K562 (cell line): ENCODE measurements at regions not wholly inside any gene's neighbourhood (a gene's known extent, or its start where the extent isn't known, plus 50 kb on each side); places are given as distances from the start of the nearest gene placed in this dataset.

Source experiments
- ATAC-seq: fragments of 200-7000 bp; cut with Tn5 transposase; 3 replicates; pipeline ENCODE4 v1.9.1; 2020; ENCODE audit warnings: moderate library complexity
- BruUV-seq: library from RNA; stranded (reverse); fragments of 400-500 nt; replicated peaks from 2 replicates; lab custom pipeline; 2021; lab: Mats Ljungman, UMichigan
- CTCF ChIA-PET: fragments of 300-600 bp; formaldehyde crosslinking; extraction: SDS; loops from one replicate; lab custom pipeline; 2021; ENCODE audit warnings: low intra/inter-chr PET ratio; lab: Yijun Ruan, JAX
- POLR2A ChIA-PET: fragments of 300-600, 350-650 bp; sonication (Branson Sonifier 250); formaldehyde crosslinking; extraction: SDS; loops from one replicate; lab custom pipeline; 2021; ENCODE audit warnings: antibody characterized with exemption, inconsistent platforms; lab: Yijun Ruan, JAX
- DNase-seq, 4 experiments: peaks; one replicate each; pipeline versions ENCODE4 v3.0.0 to v3.0.0-alpha.2; 2011 to 2018; ENCODE audit warnings: low spot score in 3 of 4, mixed read lengths in 3 of 4; ENCODE audit errors: extremely low read depth in 1 of 4
- FAIRE-seq: peaks from 2 replicates; lab custom pipeline; 2011; peaks lifted over from hg19 to GRCh38; lab: Jason Lieb, UNC
- H2AFZ ChIP-seq: 2 replicates; pipeline ENCODE4 v1.6.0; 2011; ENCODE audit warnings: low read depth, low read length, control low read depth, inconsistent platforms
- H3K27ac ChIP-seq: fragments of 200-600 bp; 3 replicates; pipeline ENCODE4 v1.8.0; 2011; ENCODE audit warnings: low read depth, mild to moderate bottlenecking, control low read depth, inconsistent platforms, low read length, moderate library complexity, mixed read lengths; ENCODE audit errors: extremely low read depth
- H3K27me3 ChIP-seq, 2 experiments: fragments of 300-600 bp in 1 of 2; 2 replicates in 1 of 2; 3 replicates in 1 of 2; pipeline versions ENCODE4 v1.6.0 to v1.8.0; 2011; ENCODE audit warnings: inconsistent platforms in 2 of 2, low read length in 2 of 2, mild to moderate bottlenecking in 1 of 2, mixed read lengths in 1 of 2, moderate library complexity in 1 of 2; ENCODE audit not compliant: control insufficient read depth in 2 of 2, insufficient read depth in 2 of 2
- H3K36me3 ChIP-seq: fragments of 300-600 bp; 3 replicates; pipeline ENCODE4 v1.8.0; 2011; ENCODE audit warnings: mild to moderate bottlenecking, low read length, inconsistent platforms; ENCODE audit not compliant: control insufficient read depth, insufficient read depth
- H3K4me1 ChIP-seq, 2 experiments: fragments of 200-600 bp in 1 of 2; replicated peaks in 1 of 2; 2 replicates in 1 of 2; 3 replicates in 1 of 2; pipeline versions ENCODE4 v1.5.1 to v1.8.0; 2011; ENCODE audit warnings: inconsistent platforms in 2 of 2, low read length in 2 of 2, mild to moderate bottlenecking in 1 of 2, mixed read lengths in 1 of 2, moderate library complexity in 1 of 2; ENCODE audit not compliant: control insufficient read depth in 2 of 2, insufficient read depth in 2 of 2
- H3K4me2 ChIP-seq: 2 replicates; pipeline ENCODE4 v1.6.1; 2011; ENCODE audit warnings: low read length, control low read depth, inconsistent platforms, mixed read lengths; ENCODE audit not compliant: insufficient read depth
- H3K4me3 ChIP-seq: fragments of 200-600 bp; sonication (generic), shearing (Covaris generic); 2 replicates; pipeline ENCODE4 v1.5.1; 2016; ENCODE audit warnings: control low read depth, inconsistent platforms
- H3K79me2 ChIP-seq: fragments of 200-600 bp; 3 replicates; pipeline ENCODE4 v1.8.0; 2011; ENCODE audit warnings: low read length, inconsistent platforms; ENCODE audit not compliant: control insufficient read depth, insufficient read depth
- H3K9ac ChIP-seq, 2 experiments: 2 replicates each; pipeline versions ENCODE4 v1.6.0 to v1.6.1; 2011; ENCODE audit warnings: low read depth in 2 of 2, low read length in 2 of 2, control low read depth in 1 of 2, inconsistent platforms in 1 of 2, mild to moderate bottlenecking in 1 of 2, mixed read lengths in 1 of 2; ENCODE audit not compliant: insufficient read depth in 1 of 2
- H3K9me1 ChIP-seq: one replicate; pipeline ENCODE4 v1.6.0; 2011; ENCODE audit warnings: inconsistent platforms, mild to moderate bottlenecking, low read length, moderate library complexity; ENCODE audit not compliant: control insufficient read depth, insufficient read depth
- H3K9me3 ChIP-seq: replicated peaks from 2 replicates; pipeline ENCODE4 v1.5.1; 2011; ENCODE audit warnings: low read depth, low read length, inconsistent platforms; ENCODE audit not compliant: control insufficient read depth, insufficient read depth
- H4K20me1 ChIP-seq: replicated peaks from 2 replicates; pipeline ENCODE4 v1.6.1; 2011; ENCODE audit warnings: low read length, inconsistent platforms, mixed read lengths; ENCODE audit not compliant: control insufficient read depth, insufficient read depth
- ARID3B ChIP-seq: fragments of 250-450 bp; sonication (Bioruptor Pico); IDR thresholded peaks from 2 replicates; pipeline ENCODE4 v1.4.0; 2020; ENCODE audit warnings: borderline replicate concordance
- ATF4 ChIP-seq: fragments of 450-650 bp; formaldehyde crosslinking; IDR thresholded peaks from 2 replicates; pipeline ENCODE4 v1.4.0; 2022; ENCODE audit warnings: mild to moderate bottlenecking, moderate library complexity
- BRCA1 ChIP-seq, 2 experiments: fragments of 450-650 bp in 1 of 2; sonication (generic) in 1 of 2; formaldehyde crosslinking in 1 of 2; IDR thresholded peaks; 2 replicates each; pipeline versions ENCODE4 v1.5.0 to v1.6.1; 2017 to 2020; ENCODE audit warnings: mild to moderate bottlenecking in 1 of 2, missing genetic modification reagents in 1 of 2
- GATAD2A ChIP-seq: fragments of 450-650 bp; IDR thresholded peaks from 2 replicates; pipeline ENCODE4 v1.6.1; 2017
- HDAC8 ChIP-seq: fragments of 450-650 bp; IDR thresholded peaks from 2 replicates; pipeline ENCODE4 v1.6.1; 2016; ENCODE audit warnings: mild to moderate bottlenecking, missing genetic modification characterization, moderate library complexity, missing compliant biosample characterization
- MCM2 ChIP-seq: fragments of 450-650 bp; IDR thresholded peaks from 2 replicates; pipeline ENCODE4 v1.6.1; 2017; ENCODE audit warnings: low read depth, mild to moderate bottlenecking
- MEIS2 ChIP-seq: fragments of 450-650 bp; IDR thresholded peaks from 2 replicates; pipeline ENCODE4 v1.6.1; 2014; ENCODE audit warnings: mild to moderate bottlenecking; ENCODE audit not compliant: partially characterized antibody
- SP2 ChIP-seq: IDR thresholded peaks from 2 replicates; pipeline ENCODE4 v1.6.1; 2011; ENCODE audit warnings: mild to moderate bottlenecking, low read depth, low read length, moderate library complexity; ENCODE audit not compliant: poor library complexity, severe bottlenecking; ENCODE audit errors: extremely low read depth
- THAP7 ChIP-seq: fragments of 250-450 bp; sonication (Bioruptor Pico); IDR thresholded peaks from 2 replicates; pipeline ENCODE4 v1.5.0; 2021
- ZBTB40 ChIP-seq, 2 experiments: fragments of 450-650 bp in 1 of 2; sonication (generic) in 1 of 2; formaldehyde crosslinking in 1 of 2; IDR thresholded peaks; 2 replicates each; pipeline versions ENCODE4 v1.7.1 to v1.9.0; 2016 to 2022; ENCODE audit warnings: inconsistent platforms in 1 of 2, mild to moderate bottlenecking in 1 of 2, missing genetic modification reagents in 1 of 2
- ZNF311 ChIP-seq: fragments of 250-450 bp; sonication (Bioruptor Pico); IDR thresholded peaks from 2 replicates; pipeline ENCODE4 v1.4.0; 2020; ENCODE audit warnings: mild to moderate bottlenecking, moderate library complexity
- WGBS: fragments of 100-300 bp; shearing (Covaris generic); methylation state at CpG from one replicate; pipeline ENCODE4 v1.1.6; 2016; ENCODE audit warnings: low coverage, mixed read lengths; ENCODE audit not compliant: insufficient coverage; ENCODE audit errors: missing lambda C conversion rate; 5-methylcytosine and 5-hydroxymethylcytosine counted together
- in situ Hi-C: fragments of 300-500 bp; cut with MboI; formaldehyde crosslinking; loops from 4 replicates; pipeline ENCODE4 v1.15.0; 2018; ENCODE audit warnings: inconsistent platforms, mixed read lengths
- intact Hi-C: fragments of 100-400 bp; cut with micrococcal nuclease; formaldehyde crosslinking; loops from 2 replicates; pipeline ENCODE4 v1.14.2; 2022

- no peaks in the 10 kb centered on the region for H4K20me1 ChIP-seq
- ChIA-PET CTCF (no interaction called here), POLR2A (no interaction called here)
- ATAC-seq: no peak
- intact Hi-C loops (no loop called here), in situ Hi-C loops (no loop called here)
- no peak overlapping the region for H3K4me2 ChIP-seq
- no peak overlapping the region for H2AFZ ChIP-seq
- no TSS peak for BruUV-seq
- H3K27ac ChIP-seq: no peak overlapping the region
- no peak for FAIRE-seq
- H3K9ac ChIP-seq: no peak overlapping the region
- no peak overlapping the region for H3K4me3 ChIP-seq
- H3K79me2 ChIP-seq: no peaks in the 10 kb centered on the region
- H3K36me3 ChIP-seq: no peaks in the 10 kb centered on the region
- no peak for DNase-seq
- H3K4me1 ChIP-seq: no peaks in the 10 kb centered on the region
- no peaks in the 10 kb centered on the region for H3K9me3 ChIP-seq
- peaks cover 0 to 6% of the 10 kb centered on the region in 2 experiments; a peak in 2 of 5 replicates for H3K27me3 ChIP-seq
- 0% methylated on average over 6 of the region's 6 CpGs for WGBS
- no peaks in the 10 kb centered on the region for H3K9me1 ChIP-seq
- no peak for TF ChIP-seq ATF4 (CRISPR knock-in tag)
- TF ChIP-seq BRCA1 (IDR thresholded peaks at IDR 0.05): no peak
- TF ChIP-seq BRCA1 (CRISPR knock-in tag; IDR thresholded peaks at IDR 0.05): no peak
- no peak for TF ChIP-seq ARID3B (CRISPR knock-in tag)
- TF ChIP-seq THAP7 (CRISPR knock-in tag): no peak
- TF ChIP-seq ZBTB40 (IDR thresholded peaks at IDR 0.05): no peak
- TF ChIP-seq ZBTB40 (CRISPR knock-in tag; IDR thresholded peaks at IDR 0.05): no peak
- TF ChIP-seq ZNF311 (CRISPR knock-in tag): no peak
- no peak for TF ChIP-seq GATAD2A
- no peak for TF ChIP-seq SP2
- no peak for TF ChIP-seq HDAC8 (tag)
- TF ChIP-seq MEIS2: no peak
- no peak for TF ChIP-seq MCM2
Observed at GRCh38 chr3:187844708-187845107, 99.4 kb upstream of the BCL6 start.
